Epithelial cell of prostate (primary cell): ENCODE measurements at regions not wholly inside any gene's neighbourhood (a gene's known extent, or its start where the extent isn't known, plus 50 kb on each side); places are given as distances from the start of the nearest gene placed in this dataset.
"Not testable (repeated sequence)": the region's sequence is repeated elsewhere in the genome, so short reads cannot be mapped to it uniquely, and the experiment has no call there.

ENCODE experiments used
- DNase-seq: peaks from one replicate; pipeline ENCODE4 v3.0.0-alpha.2; 2011; ENCODE audit warnings: low read depth, low spot score
- H3K27ac ChIP-seq: fragments of 450-650 bp; 2 replicates; pipeline ENCODE4 v1.5.1; 2017; ENCODE audit warnings: mild to moderate bottlenecking

- no peak overlapping the region for H3K27ac ChIP-seq
- no peak for DNase-seq
Observed at GRCh38 chr10:130340816-130341215, 204.6 kb downstream of the GLRX3 start.

GRCh38 chr10:130341356-130341755, 205.2 kb downstream of the GLRX3 start:
- DNase-seq: no peak

GRCh38 chr10:130345728-130346127, 209.5 kb downstream of the GLRX3 start:
- DNase-seq: no peak
- no peak overlapping the region for H3K27ac ChIP-seq

More at GRCh38 chr10:130341356-130341755, 205.2 kb downstream of the GLRX3 start:
- no peak overlapping the region for H3K27ac ChIP-seq

- H3K27ac ChIP-seq: no peak overlapping the region
- no peak for DNase-seq
Observed at GRCh38 chr10:130350996-130351395, 214.8 kb downstream of the GLRX3 start.

GRCh38 chr10:130351466-130352290, 215.5 kb downstream of the GLRX3 start:
- H3K27ac ChIP-seq: no peak overlapping the region
- no peak for DNase-seq

GRCh38 chr10:130352291-130352645, 216.1 kb downstream of the GLRX3 start:
- no peak overlapping the region for H3K27ac ChIP-seq
- no peak for DNase-seq

GRCh38 chr10:130353928-130354572, 217.9 kb downstream of the GLRX3 start:
- no peak overlapping the region for H3K27ac ChIP-seq
- DNase-seq: no peak

GRCh38 chr10:130354573-130354954, 218.4 kb downstream of the GLRX3 start:
- no peak for DNase-seq
- H3K27ac ChIP-seq: no peak overlapping the region

GRCh38 chr10:130354976-130355795, 219.0 kb downstream of the GLRX3 start:
- H3K27ac ChIP-seq: no peak overlapping the region
- no peak for DNase-seq

- H3K27ac ChIP-seq, DNase-seq: not testable (repeated sequence)
Observed at GRCh38 chr10:130356429-130356828, 220.2 kb downstream of the GLRX3 start.

GRCh38 chr10:130357226-130357625, 221.0 kb downstream of the GLRX3 start:
- no peak overlapping the region for H3K27ac ChIP-seq
- DNase-seq: no peak

- DNase-seq: no peak
- no peak overlapping the region for H3K27ac ChIP-seq
Observed at GRCh38 chr10:130357951-130358350, 221.8 kb downstream of the GLRX3 start.

- DNase-seq: no peak
- no peak overlapping the region for H3K27ac ChIP-seq
Observed at GRCh38 chr10:130358981-130359650, 222.9 kb downstream of the GLRX3 start.

GRCh38 chr10:130359711-130360110, 223.5 kb downstream of the GLRX3 start:
- no peak overlapping the region for H3K27ac ChIP-seq
- DNase-seq: no peak

- no peak for DNase-seq
- no peak overlapping the region for H3K27ac ChIP-seq
Observed at GRCh38 chr10:130360826-130361311, 224.7 kb downstream of the GLRX3 start.

- no peak for DNase-seq
- no peak overlapping the region for H3K27ac ChIP-seq
Observed at GRCh38 chr10:130361351-130362105, 225.3 kb downstream of the GLRX3 start.

- H3K27ac ChIP-seq: no peak overlapping the region
- no peak for DNase-seq
Observed at GRCh38 chr10:130362308-130362761, 226.1 kb downstream of the GLRX3 start.

GRCh38 chr10:130363051-130363450, 226.9 kb downstream of the GLRX3 start:
- no peak for DNase-seq

GRCh38 chr10:130363899-130364445, 227.8 kb downstream of the GLRX3 start:
- no peak for DNase-seq
- no peak overlapping the region for H3K27ac ChIP-seq

More at GRCh38 chr10:130363051-130363450, 226.9 kb downstream of the GLRX3 start:
- H3K27ac ChIP-seq: no peak overlapping the region
